H1 (cell line): ENCODE measurements at regions not wholly inside any gene's neighbourhood (a gene's known extent, or its start where the extent isn't known, plus 50 kb on each side); places are given as distances from the start of the nearest gene placed in this dataset.

ENCODE experiments used
- CTCF ChIA-PET: fragments of 300-600 bp; sonication (Branson Sonifier 250); formaldehyde crosslinking; loops from one replicate; lab custom pipeline; 2021; ENCODE audit not compliant: partially characterized antibody; lab: Charles Lee
- POLR2A ChIA-PET: fragments of 300-600 bp; sonication (Branson Sonifier 250); formaldehyde crosslinking; loops from one replicate; lab custom pipeline; 2021; ENCODE audit warnings: inconsistent platforms; ENCODE audit not compliant: partially characterized antibody; lab: Charles Lee
- DNase-seq, 2 experiments: peaks; one replicate each; pipeline versions ENCODE4 v3.0.0 to v3.0.0-alpha.2; 2010 to 2022; ENCODE audit warnings: low spot score in 2 of 2, low read depth in 1 of 2, mixed read lengths in 1 of 2
- FAIRE-seq: peaks from 2 replicates; lab custom pipeline; 2011; peaks lifted over from hg19 to GRCh38; lab: Jason Lieb, UNC
- H2AFZ ChIP-seq: 2 replicates; pipeline ENCODE4 v1.8.1; 2012; ENCODE audit warnings: low read length, inconsistent platforms
- H2AK5ac ChIP-seq: 2 replicates; pipeline ENCODE4 v1.6.1; 2013; ENCODE audit warnings: low read depth, low read length
- H2BK120ac ChIP-seq: replicated peaks from 2 replicates; pipeline ENCODE3; 2013; ENCODE audit warnings: low read depth, low read length, inconsistent platforms
- H2BK12ac ChIP-seq: 2 replicates; pipeline ENCODE4 v1.6.1; 2013; ENCODE audit warnings: low read depth, low read length
- H2BK15ac ChIP-seq: 2 replicates; pipeline ENCODE4 v1.6.1; 2013; ENCODE audit warnings: low read length
- H2BK20ac ChIP-seq: 2 replicates; pipeline ENCODE4 v1.6.1; 2013; ENCODE audit warnings: low read length
- H2BK5ac ChIP-seq: 2 replicates; pipeline ENCODE4 v1.6.1; 2013; ENCODE audit warnings: low read depth, low read length
- H3K14ac ChIP-seq: 2 replicates; pipeline ENCODE4 v1.6.1; 2013; ENCODE audit warnings: inconsistent platforms; ENCODE audit not compliant: insufficient read length
- H3K18ac ChIP-seq: 2 replicates; pipeline ENCODE4 v1.6.1; 2013; ENCODE audit warnings: low read length; ENCODE audit errors: extremely low read depth
- H3K23ac ChIP-seq: 2 replicates; pipeline ENCODE4 v1.6.1; 2013; ENCODE audit warnings: inconsistent platforms; ENCODE audit not compliant: insufficient read length
- H3K23me2 ChIP-seq: 2 replicates; pipeline ENCODE4 v1.6.1; 2013; ENCODE audit warnings: low read depth, low read length
- H3K27ac ChIP-seq: 2 replicates; pipeline ENCODE4 v1.6.1; 2011; ENCODE audit warnings: low read depth, low read length, inconsistent platforms
- H3K27me3 ChIP-seq, 4 experiments: replicated peaks in 1 of 4; 1 replicate in 1 of 4; 2 replicates in 3 of 4; pipeline versions ENCODE4 v1.6.1 to v1.8.1; 2011 to 2013; ENCODE audit warnings: low read length in 3 of 4, mild to moderate bottlenecking in 3 of 4, inconsistent platforms in 2 of 4, mixed read lengths in 2 of 4, moderate library complexity in 1 of 4; ENCODE audit not compliant: control insufficient read depth in 3 of 4, insufficient read depth in 3 of 4; ENCODE audit errors: extremely low read depth in 1 of 4
- H3K36me3 ChIP-seq, 4 experiments: 2 replicates each; pipeline versions ENCODE4 v1.6.1 to v1.8.1; 2011 to 2013; ENCODE audit warnings: mild to moderate bottlenecking in 4 of 4, low read length in 3 of 4, moderate library complexity in 2 of 4, control low read depth in 1 of 4, inconsistent platforms in 1 of 4; ENCODE audit not compliant: insufficient read depth in 4 of 4, control insufficient read depth in 2 of 4
- H3K4ac ChIP-seq: replicated peaks from 2 replicates; pipeline ENCODE3; 2013; ENCODE audit warnings: low read length, low read depth, mixed read lengths, inconsistent platforms; ENCODE audit not compliant: insufficient read length
- H3K4me1 ChIP-seq, 4 experiments: replicated peaks in 1 of 4; 1 replicate in 1 of 4; 2 replicates in 3 of 4; pipeline versions ENCODE4 v1.6.1 to v1.8.1; 2011 to 2013; ENCODE audit warnings: low read length in 3 of 4, inconsistent platforms in 2 of 4, mixed read lengths in 1 of 4; ENCODE audit not compliant: insufficient read depth in 4 of 4, control insufficient read depth in 3 of 4
- H3K4me2 ChIP-seq, 2 experiments: 2 replicates each; pipeline versions ENCODE4 v1.6.1 to v1.8.1; 2011 to 2013; ENCODE audit warnings: low read depth in 2 of 2, low read length in 2 of 2, control low read depth in 1 of 2, inconsistent platforms in 1 of 2, mild to moderate bottlenecking in 1 of 2; ENCODE audit not compliant: insufficient read depth in 1 of 2
- H3K4me3 ChIP-seq, 4 experiments: fragments of 200-600, 300-600 bp in 1 of 4; sonication (generic), shearing (Covaris generic), sonication (Bioruptor Twin) in 1 of 4; 2 replicates each; pipeline versions ENCODE4 v1.5.1 to v1.8.1; 2011 to 2016; ENCODE audit warnings: low read length in 4 of 4, low read depth in 3 of 4, control low read depth in 2 of 4, inconsistent platforms in 2 of 4, mild to moderate bottlenecking in 2 of 4, mixed read lengths in 1 of 4, moderate library complexity in 1 of 4; ENCODE audit not compliant: insufficient read depth in 2 of 4; ENCODE audit errors: extremely low read depth in 1 of 4
- H3K56ac ChIP-seq: replicated peaks from 2 replicates; pipeline ENCODE3; 2013; ENCODE audit warnings: low read depth, mild to moderate bottlenecking, mixed read lengths, low read length, inconsistent platforms; ENCODE audit not compliant: insufficient read length
- H3K79me1 ChIP-seq: 2 replicates; pipeline ENCODE4 v1.6.1; 2013; ENCODE audit warnings: low read depth, low read length, control low read depth
- H3K79me2 ChIP-seq, 2 experiments: 2 replicates each; pipeline versions ENCODE4 v1.6.1 to v1.8.1; 2012 to 2013; ENCODE audit warnings: low read length in 2 of 2, mild to moderate bottlenecking in 2 of 2, inconsistent platforms in 1 of 2; ENCODE audit not compliant: insufficient read depth in 2 of 2, control insufficient read depth in 1 of 2
- H3K9ac ChIP-seq, 4 experiments: replicated peaks in 1 of 4; 1 replicate in 1 of 4; 2 replicates in 3 of 4; pipeline versions ENCODE4 v1.6.1 to v1.8.1; 2011 to 2013; ENCODE audit warnings: low read depth in 3 of 4, low read length in 3 of 4, control low read depth in 2 of 4, mild to moderate bottlenecking in 2 of 4, moderate library complexity in 2 of 4, inconsistent platforms in 1 of 4; ENCODE audit errors: extremely low read depth in 1 of 4
- H3K9me3 ChIP-seq, 2 experiments: 2 replicates each; pipeline versions ENCODE4 v1.6.1 to v1.8.1; 2012 to 2013; ENCODE audit warnings: mild to moderate bottlenecking in 2 of 2, moderate library complexity in 2 of 2, control low read depth in 1 of 2, inconsistent platforms in 1 of 2, low read depth in 1 of 2, low read length in 1 of 2, mixed read lengths in 1 of 2; ENCODE audit not compliant: insufficient read depth in 2 of 2
- H4K20me1 ChIP-seq, 2 experiments: replicated peaks in 1 of 2; 2 replicates each; pipeline versions ENCODE3 to v1.8.1; 2011 to 2013; ENCODE audit warnings: inconsistent platforms in 2 of 2, low read length in 2 of 2, mild to moderate bottlenecking in 1 of 2; ENCODE audit not compliant: insufficient read depth in 2 of 2, control insufficient read depth in 1 of 2
- H4K5ac ChIP-seq: 2 replicates; pipeline ENCODE4 v1.6.1; 2013; ENCODE audit warnings: low read length, low read depth, mixed read lengths, inconsistent platforms; ENCODE audit not compliant: insufficient read length
- H4K8ac ChIP-seq: 2 replicates; pipeline ENCODE4 v1.8.0; 2013; ENCODE audit warnings: mild to moderate bottlenecking, moderate library complexity, low read length, inconsistent platforms; ENCODE audit not compliant: insufficient read depth; ENCODE audit errors: extremely low read depth
- H4K91ac ChIP-seq: replicated peaks from 2 replicates; pipeline ENCODE3; 2013; ENCODE audit warnings: low read length, mixed read lengths, inconsistent platforms; ENCODE audit not compliant: insufficient read length
- ASH2L ChIP-seq: fragments of 200-600, 300-600 bp; sonication (generic); IDR thresholded peaks from one replicate; pipeline ENCODE4 v1.7.1; 2017; ENCODE audit warnings: low read length
- BRCA1 ChIP-seq: IDR thresholded peaks from 2 replicates; pipeline ENCODE4 v1.6.1; 2012; ENCODE audit warnings: low read depth, low read length, improper control_type of control experiment
- CBX8 ChIP-seq: fragments of 300-800, 300-1000 bp; sonication (generic); IDR thresholded peaks from 2 replicates; pipeline ENCODE4 v1.7.1; 2016; ENCODE audit warnings: low read depth, low read length, borderline replicate concordance
- CTBP2 ChIP-seq: IDR thresholded peaks from 2 replicates; pipeline ENCODE4 v1.7.0; 2011; ENCODE audit warnings: borderline replicate concordance, mild to moderate bottlenecking, moderate library complexity, mixed read lengths, low read length; ENCODE audit not compliant: insufficient read depth, insufficient read length
- EGR1 ChIP-seq: IDR thresholded peaks from 2 replicates; pipeline ENCODE4 v1.6.1; 2011; ENCODE audit warnings: low read depth, low read length, borderline replicate concordance
- GTF2F1 ChIP-seq: IDR thresholded peaks from 2 replicates; pipeline ENCODE4 v1.6.1; 2012; ENCODE audit warnings: low read depth, low read length, improper control_type of control experiment, borderline replicate concordance
- JUND ChIP-seq: IDR thresholded peaks from 2 replicates; pipeline ENCODE4 v1.6.1; 2011; ENCODE audit warnings: mild to moderate bottlenecking, improper control_type of control experiment, low read length
- NRF1 ChIP-seq: IDR thresholded peaks from 2 replicates; pipeline ENCODE4 v1.6.1; 2011; ENCODE audit warnings: mild to moderate bottlenecking, low read depth, low read length, improper control_type of control experiment
- PHF8 ChIP-seq: fragments of 200-600 bp; sonication (generic); conservative IDR thresholded peaks from 2 replicates; pipeline ENCODE4 v1.7.1; 2012; ENCODE audit warnings: low read depth, mild to moderate bottlenecking, inconsistent platforms, low read length, moderate library complexity
- RNF2 ChIP-seq: fragments of 200-900, 300-1000 bp; sonication (generic); IDR thresholded peaks from 2 replicates; pipeline ENCODE4 v1.7.1; 2016; ENCODE audit warnings: borderline replicate concordance, low read depth, mild to moderate bottlenecking, antibody characterized with exemption, low read length; ENCODE audit not compliant: poor library complexity, severe bottlenecking; ENCODE audit errors: missing control alignments
- ZNF274 ChIP-seq: IDR thresholded peaks from 2 replicates; pipeline ENCODE4 v1.7.0; 2012; ENCODE audit warnings: low read length, borderline replicate concordance; ENCODE audit errors: extremely low read depth
- WGBS, 2 experiments: shearing (Covaris generic) in 1 of 2; methylation state at CpG; one replicate each; pipeline versions ENCODE4 v1.1.6 to v1.1.7; 2013 to 2015; ENCODE audit warnings: low lambda C conversion rate in 2 of 2, mixed read lengths in 2 of 2, inconsistent platforms in 1 of 2, low coverage in 1 of 2, missing lambda C conversion rate in 1 of 2; ENCODE audit not compliant: insufficient replicate concordance in 2 of 2, insufficient coverage in 1 of 2, insufficient read length in 1 of 2; ENCODE audit errors: extremely low coverage in 1 of 2, missing lambda C conversion rate in 1 of 2; 5-methylcytosine and 5-hydroxymethylcytosine counted together
- TF ChIP-seq, protein P1 (sequence below): IDR thresholded peaks from 2 replicates; pipeline ENCODE4 v1.6.1; 2012; ENCODE audit warnings: inconsistent platforms

- H2BK12ac ChIP-seq = no peak overlapping the region
- no peak overlapping the region for H3K4ac ChIP-seq
- H3K18ac ChIP-seq = no peak overlapping the region
- H2BK20ac ChIP-seq = no peak overlapping the region
- H3K14ac ChIP-seq = no peak overlapping the region
- no peak overlapping the region for H3K27ac ChIP-seq
- no peak overlapping the region for H2BK5ac ChIP-seq
- H3K27me3 ChIP-seq = no peaks in the 10 kb centered on the region
- ChIA-PET POLR2A (interaction anchor here (1.3 kb wide), 1 partner anchor 242 kb away, joined by 3 read pairs; no protein-coding TSS in a partner anchor), CTCF (no interaction called here)
- no peaks in the 10 kb centered on the region for H4K20me1 ChIP-seq
- H2AK5ac ChIP-seq = no peak overlapping the region
- H3K9ac ChIP-seq = no peak overlapping the region
- no peak overlapping the region for H2BK15ac ChIP-seq
- no peak overlapping the region for H3K4me3 ChIP-seq
- no peaks in the 10 kb centered on the region for H3K79me2 ChIP-seq
- H3K56ac ChIP-seq = no peak overlapping the region
- no peaks in the 10 kb centered on the region; the same call in 1 of the 2 replicates for H3K23me2 ChIP-seq
- no peaks in the 10 kb centered on the region; the same call in 1 of the 2 replicates for H3K79me1 ChIP-seq
- no peaks in the 10 kb centered on the region for H3K36me3 ChIP-seq
- H2BK120ac ChIP-seq = no peak overlapping the region
- no peak for FAIRE-seq
- H4K5ac ChIP-seq = no peak overlapping the region
- no peaks in the 10 kb centered on the region for H3K9me3 ChIP-seq
- peak in 1 of 2 experiments; percentile 10 for DNase-seq
- no peak overlapping the region for H2AFZ ChIP-seq
- no peak overlapping the region for H3K23ac ChIP-seq
- no peak overlapping the region for H4K91ac ChIP-seq
- WGBS, 2 experiments = 91% methylated on average over 5 of the region's 5 CpGs; no CpG with 5 or more reads in 1 of the 2 experiments
- H4K8ac ChIP-seq = no peak overlapping the region
- H3K4me1 ChIP-seq = peaks cover 0 to 4% (median 2%) of the 10 kb centered on the region in 4 experiments; a peak in 2 of 7 replicates
- H3K4me2 ChIP-seq = no peak overlapping the region
- TF ChIP-seq, protein P1, sequence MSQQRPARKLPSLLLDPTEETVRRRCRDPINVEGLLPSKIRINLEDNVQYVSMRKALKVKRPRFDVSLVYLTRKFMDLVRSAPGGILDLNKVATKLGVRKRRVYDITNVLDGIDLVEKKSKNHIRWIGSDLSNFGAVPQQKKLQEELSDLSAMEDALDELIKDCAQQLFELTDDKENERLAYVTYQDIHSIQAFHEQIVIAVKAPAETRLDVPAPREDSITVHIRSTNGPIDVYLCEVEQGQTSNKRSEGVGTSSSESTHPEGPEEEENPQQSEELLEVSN = no peak
- TF ChIP-seq CTBP2 = no peak
- no peak for TF ChIP-seq NRF1
- no peak for TF ChIP-seq BRCA1
- TF ChIP-seq ZNF274 = no peak
- TF ChIP-seq PHF8 = no peak
- no peak for TF ChIP-seq ASH2L
- no peak for TF ChIP-seq CBX8
- TF ChIP-seq EGR1 = no peak
- TF ChIP-seq RNF2 = no peak
- TF ChIP-seq GTF2F1 = no peak
- no peak for TF ChIP-seq JUND
These were observed 56.2 kb upstream of the NTF3 start for GRCh38 chr12:5375547-5376295.
